ENCODE measurements at regions not wholly inside any gene's neighbourhood (a gene's known extent, or its start where the extent isn't known, plus 50 kb on each side); places are given as distances from the start of the nearest gene placed in this dataset.

DNA sequence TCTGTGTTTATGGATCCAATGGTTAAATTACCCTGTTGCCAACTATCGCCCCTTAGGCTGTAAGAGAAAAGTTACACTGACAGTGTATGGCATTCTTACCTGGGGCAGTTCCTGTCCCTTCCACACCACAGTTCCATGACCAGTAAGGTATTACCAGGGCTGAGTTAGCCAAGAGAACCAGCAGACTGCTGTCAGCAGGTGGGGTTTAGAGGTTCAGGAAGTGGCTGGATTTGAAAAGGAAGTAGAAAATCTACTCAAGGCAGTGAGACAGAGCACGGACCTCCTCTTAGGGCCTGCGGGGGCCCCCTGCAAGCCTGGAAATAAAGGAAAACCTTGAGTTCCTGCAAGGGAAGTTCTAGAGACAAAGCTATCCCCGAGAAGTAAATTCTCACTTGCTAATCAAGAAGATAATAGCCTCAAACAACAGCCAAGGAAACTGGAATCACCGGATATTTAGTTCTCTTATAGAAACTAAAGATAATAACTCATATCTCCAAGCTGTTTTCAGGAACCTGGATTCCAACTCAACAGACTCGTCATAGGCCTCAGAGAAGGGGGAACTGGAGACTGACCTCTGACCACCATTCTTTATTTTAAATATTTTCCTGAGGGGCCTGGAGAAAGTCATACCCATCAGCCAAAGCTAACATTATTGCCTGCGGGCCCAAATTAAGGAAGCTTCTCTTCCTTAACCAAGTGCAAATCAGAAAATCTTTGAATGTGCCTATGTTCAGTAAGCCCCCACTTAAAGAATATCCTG lies 161.7 kb downstream of the ANXA2 start:
- TF ChIP-seq, protein P1, sequence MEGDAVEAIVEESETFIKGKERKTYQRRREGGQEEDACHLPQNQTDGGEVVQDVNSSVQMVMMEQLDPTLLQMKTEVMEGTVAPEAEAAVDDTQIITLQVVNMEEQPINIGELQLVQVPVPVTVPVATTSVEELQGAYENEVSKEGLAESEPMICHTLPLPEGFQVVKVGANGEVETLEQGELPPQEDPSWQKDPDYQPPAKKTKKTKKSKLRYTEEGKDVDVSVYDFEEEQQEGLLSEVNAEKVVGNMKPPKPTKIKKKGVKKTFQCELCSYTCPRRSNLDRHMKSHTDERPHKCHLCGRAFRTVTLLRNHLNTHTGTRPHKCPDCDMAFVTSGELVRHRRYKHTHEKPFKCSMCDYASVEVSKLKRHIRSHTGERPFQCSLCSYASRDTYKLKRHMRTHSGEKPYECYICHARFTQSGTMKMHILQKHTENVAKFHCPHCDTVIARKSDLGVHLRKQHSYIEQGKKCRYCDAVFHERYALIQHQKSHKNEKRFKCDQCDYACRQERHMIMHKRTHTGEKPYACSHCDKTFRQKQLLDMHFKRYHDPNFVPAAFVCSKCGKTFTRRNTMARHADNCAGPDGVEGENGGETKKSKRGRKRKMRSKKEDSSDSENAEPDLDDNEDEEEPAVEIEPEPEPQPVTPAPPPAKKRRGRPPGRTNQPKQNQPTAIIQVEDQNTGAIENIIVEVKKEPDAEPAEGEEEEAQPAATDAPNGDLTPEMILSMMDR (IDR thresholded peaks at IDR 0.05; ENCODE audit: extremely low read depth, missing control alignments) = no peak
- DNase-seq (ENCODE audit: low spot score) = no peak

DNA sequence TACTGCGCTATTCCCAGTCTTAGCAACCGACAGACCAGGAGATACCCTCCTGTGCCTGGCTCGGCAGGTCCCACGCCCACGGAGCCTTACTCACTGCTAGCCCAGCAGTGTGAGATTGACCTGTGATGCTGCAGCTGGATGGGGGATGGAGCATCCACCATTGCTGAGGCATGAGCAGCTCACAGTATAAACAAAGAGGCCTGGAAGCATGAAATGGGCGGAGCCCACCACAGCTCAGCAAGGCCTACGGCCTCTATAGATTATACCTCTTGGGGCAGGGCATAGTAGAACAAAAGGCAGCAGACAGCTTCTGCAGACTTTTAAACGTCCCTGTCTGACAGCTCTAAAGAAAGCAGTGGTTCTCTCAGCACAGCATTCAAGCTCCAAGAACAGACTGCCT lies 160.3 kb downstream of the ANXA2 start:
- TF ChIP-seq, protein P1 (IDR thresholded peaks at IDR 0.05; ENCODE audit: extremely low read depth, missing control alignments) = no peak
- DNase-seq (ENCODE audit: low spot score) = no peak

DNA sequence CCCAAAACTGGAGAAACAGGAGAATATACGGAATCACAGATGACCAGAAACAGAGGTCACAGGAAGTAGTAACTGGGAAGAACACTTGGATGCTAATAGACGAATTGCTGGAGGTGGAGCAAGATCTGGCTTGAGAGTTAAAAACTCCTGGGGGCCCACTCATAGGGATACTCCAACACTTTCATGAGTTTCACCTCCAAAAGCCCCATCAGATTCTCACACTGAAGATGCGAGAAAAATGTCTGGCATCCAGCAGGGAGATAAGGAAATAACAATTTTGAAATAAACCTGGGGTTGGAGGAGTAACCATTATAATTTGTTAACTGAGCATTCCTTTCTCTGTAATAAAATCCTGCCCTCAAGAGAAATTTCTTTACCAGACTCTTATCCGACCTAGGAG lies 154.0 kb downstream of the ANXA2 start:
- no peak for DNase-seq (ENCODE audit: low spot score)
- TF ChIP-seq, protein P1 (IDR thresholded peaks at IDR 0.05; ENCODE audit: extremely low read depth, missing control alignments) = no peak

DNA sequence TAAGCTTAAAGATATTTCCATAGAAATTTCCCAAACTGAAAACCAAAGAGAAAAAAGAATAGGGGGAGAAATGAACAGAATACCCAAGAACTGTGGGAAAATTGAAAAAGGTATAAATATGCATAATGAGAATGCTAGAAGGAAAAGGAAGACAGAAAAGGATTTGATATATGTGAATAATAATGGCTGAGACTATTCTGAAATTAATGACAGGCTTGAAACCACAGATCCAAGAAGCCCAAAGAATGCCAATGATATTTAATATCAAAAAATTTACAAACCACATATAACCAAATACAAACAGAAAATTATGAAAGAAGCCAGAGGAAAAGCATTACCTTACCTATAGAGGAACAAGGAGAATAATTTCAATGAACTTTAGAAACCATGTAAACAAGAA lies 153.0 kb downstream of the ANXA2 start:
- TF ChIP-seq, protein P1 (IDR thresholded peaks at IDR 0.05; ENCODE audit: extremely low read depth, missing control alignments) = no peak
- DNase-seq (ENCODE audit: low spot score) = no peak

DNA sequence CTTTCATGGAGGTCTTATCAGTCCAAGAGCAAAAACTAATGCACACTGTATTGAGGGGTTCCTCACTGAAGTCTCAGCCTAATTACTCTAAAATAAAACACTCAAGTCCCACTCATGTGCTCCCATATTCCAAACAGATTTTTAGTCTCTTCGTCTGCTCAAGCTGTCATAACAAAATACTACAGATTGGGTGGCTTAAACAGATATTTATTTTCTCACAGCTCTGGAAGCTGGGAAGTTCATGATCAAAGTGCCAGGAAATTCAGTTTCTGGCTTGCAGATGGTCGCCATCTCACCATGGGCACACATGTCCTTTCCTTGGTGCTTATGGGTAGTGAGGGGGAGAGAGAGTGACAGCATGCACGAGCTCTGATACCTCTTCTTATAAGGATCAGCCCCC lies 147.5 kb downstream of the ANXA2 start:
- no peak for DNase-seq (ENCODE audit: low spot score)
- TF ChIP-seq, protein P1 (IDR thresholded peaks at IDR 0.05; ENCODE audit: extremely low read depth, missing control alignments) = no peak

DNA sequence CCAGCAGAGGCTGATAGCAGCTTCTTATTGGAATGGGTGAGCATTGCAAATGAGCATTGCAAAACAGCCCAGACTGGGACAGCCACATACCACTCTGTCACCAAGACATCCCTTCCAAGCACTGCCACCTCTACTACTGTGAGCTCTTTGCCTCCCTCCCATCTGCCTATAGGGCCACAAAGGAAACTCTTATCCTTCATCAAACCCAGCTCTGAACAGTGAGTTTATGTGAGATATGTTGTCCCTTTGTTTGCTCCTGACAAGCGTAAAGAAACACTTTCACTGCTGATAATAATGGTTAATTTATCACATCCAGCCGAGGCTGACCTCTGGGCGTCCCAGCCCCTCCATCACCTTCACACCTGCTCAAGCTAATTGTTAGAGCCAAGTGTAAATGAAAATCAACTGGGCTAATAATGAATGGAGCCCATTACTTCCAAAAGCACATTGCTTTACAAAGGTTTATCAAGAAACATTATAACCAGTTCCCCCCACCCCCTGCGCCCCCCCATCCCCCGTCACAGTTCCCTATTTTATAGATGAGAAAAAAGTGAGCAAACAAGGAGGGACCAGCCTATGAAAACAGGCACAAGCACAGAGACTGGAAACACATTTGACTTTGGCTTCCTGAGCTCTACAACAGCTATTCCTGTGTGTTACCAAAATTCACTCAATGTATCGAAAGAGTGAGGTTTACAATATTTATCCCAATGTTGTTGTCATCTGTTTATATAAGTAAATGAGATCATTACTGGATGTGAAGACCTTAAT lies 146.3 kb downstream of the ANXA2 start:
- no peak for DNase-seq (ENCODE audit: low spot score)
- TF ChIP-seq, protein P1 (IDR thresholded peaks at IDR 0.05; ENCODE audit: extremely low read depth, missing control alignments) = no peak

DNA sequence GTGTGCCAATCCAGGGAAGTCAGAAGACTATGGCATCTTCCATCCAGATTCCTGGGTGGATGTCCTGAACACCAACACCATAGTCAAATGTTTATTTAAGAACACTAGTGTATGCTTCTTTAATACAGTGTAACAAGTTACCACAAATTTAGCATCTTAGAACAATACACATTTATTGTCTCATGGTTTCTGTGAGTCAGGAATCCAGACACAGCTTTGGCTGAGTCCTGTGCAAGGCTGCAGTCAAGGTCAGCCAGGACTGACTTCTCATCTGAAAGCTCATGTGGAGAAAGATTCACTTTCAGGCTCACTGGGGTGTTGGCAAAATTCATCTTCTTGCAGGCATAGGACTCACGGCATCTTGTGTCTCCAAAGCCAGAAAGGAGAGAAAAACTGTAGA lies 143.4 kb downstream of the ANXA2 start:
- DNase-seq (ENCODE audit: low spot score) = no peak
- TF ChIP-seq, protein P1 (IDR thresholded peaks at IDR 0.05; ENCODE audit: extremely low read depth, missing control alignments) = no peak

Data from GM20000 (cell line).